Fibroblast of peridontal ligament (primary cell): ENCODE measurements at regions not wholly inside any gene's neighbourhood (a gene's known extent, or its start where the extent isn't known, plus 50 kb on each side); places are given as distances from the start of the nearest gene placed in this dataset.

Source experiments
- DNase-seq: peaks from one replicate; pipeline ENCODE4 v3.0.0-alpha.2; 2010; ENCODE audit errors: extremely low read depth

GRCh38 chr13:44273991-44274770 lies 99.4 kb upstream of the SERP2 start:
- DNase-seq: peak; percentile 85

GRCh38 chr13:44274771-44275205 lies 98.8 kb upstream of the SERP2 start:
- peak; percentile 42 for DNase-seq

- no peak for DNase-seq
Observed at GRCh38 chr13:44275381-44275780, 98.2 kb upstream of the SERP2 start.

DNA sequence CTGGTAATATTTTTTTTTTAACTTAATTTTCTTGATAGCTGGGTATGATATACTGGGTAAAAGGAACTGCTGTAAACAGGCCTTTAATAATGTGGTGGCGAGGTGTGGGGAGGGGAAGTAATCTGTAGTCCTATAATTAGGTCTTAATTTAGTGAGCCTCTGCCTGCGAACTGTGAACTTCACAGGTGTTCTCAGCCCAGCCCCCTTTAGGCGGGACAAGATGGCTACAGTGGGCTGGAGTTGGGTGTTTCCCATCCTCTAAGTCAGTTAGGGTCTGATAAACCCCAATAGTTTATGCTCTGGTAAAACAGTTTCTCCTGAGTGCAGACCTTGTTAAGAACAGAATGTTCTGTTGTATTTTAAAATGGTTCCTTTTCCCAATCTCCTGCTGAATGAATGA lies 97.6 kb upstream of the SERP2 start:
- no peak for DNase-seq

- DNase-seq: no peak
Observed at GRCh38 chr13:44277459-44277858, 96.2 kb upstream of the SERP2 start.

DNA sequence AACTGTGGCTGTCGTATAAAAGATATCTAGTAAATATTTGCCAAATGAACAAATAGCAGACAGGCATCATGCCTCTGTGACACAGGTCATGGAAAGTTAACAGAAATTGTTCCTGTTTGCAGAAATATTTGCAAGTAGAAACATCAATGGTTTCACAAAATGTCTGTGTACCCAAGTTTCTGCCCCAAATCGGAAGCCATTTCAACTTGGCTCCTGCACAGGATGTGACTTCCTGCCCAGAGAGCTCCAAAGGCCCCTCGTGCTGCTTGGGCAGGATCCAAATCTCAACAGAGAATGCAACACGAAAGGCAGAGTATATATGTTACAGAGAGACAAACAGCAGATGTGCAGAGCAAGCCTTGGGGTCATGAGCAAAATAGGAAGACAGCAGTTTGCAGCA lies 95.5 kb upstream of the SERP2 start:
- no peak for DNase-seq

DNA sequence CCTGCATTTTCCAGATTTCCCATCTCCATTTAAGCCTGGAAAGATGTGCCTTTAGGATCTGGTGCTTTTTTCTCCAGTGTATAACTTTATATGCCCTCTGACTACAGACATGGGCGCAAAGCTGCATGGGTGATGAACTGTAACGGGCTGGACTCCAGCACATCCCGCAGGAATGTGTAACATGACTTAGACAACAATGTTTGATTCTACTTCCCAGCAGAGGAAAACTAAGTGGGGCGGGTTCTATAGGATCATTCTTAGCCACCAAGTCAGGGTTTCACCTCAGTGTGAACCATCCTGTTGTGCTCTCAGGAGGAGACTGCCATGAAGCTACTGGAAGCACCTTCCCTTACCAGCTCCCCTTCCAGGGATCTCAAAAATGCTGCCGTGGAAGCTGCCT lies 93.2 kb upstream of the SERP2 start:
- peak; percentile 41 for DNase-seq

DNA sequence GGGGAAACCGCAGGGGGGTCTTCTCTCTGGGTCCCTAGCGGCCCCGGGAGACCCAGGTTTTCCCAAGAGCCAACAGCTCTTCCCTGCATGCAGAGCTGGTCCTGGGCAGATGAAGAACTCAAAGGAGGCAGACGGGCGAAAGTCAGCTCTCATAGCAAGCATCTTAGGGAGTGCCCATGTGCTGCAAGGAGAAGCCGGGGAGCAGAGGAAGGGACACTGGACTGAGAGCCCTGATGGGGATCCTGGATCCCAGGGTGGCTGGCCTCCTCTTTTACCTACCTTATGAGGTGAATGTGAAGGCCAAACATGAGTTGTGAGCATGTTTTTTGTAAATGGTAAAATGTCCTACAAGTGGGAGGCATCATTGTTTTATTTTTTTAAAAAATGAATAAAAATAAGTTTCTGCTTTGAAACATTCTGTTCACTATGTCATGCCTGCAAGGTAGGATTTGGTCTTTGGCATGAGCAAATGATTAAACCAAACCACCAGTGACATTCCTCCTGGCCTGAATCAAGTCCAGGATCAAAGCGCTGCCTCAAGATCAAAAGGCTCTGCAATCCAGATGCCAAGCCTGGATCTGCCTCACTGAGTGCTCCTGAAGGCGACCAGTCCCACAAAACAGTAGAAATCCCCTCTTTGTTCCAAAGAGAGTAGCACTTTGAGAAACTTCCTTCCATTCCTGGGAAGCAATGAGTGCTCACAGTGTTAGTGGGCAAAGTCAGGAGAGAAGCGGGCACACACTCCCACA lies 92.2 kb upstream of the SERP2 start:
- DNase-seq: no peak

- no peak for DNase-seq
Observed at GRCh38 chr13:44283600-44283999, 90.0 kb upstream of the SERP2 start.

DNA sequence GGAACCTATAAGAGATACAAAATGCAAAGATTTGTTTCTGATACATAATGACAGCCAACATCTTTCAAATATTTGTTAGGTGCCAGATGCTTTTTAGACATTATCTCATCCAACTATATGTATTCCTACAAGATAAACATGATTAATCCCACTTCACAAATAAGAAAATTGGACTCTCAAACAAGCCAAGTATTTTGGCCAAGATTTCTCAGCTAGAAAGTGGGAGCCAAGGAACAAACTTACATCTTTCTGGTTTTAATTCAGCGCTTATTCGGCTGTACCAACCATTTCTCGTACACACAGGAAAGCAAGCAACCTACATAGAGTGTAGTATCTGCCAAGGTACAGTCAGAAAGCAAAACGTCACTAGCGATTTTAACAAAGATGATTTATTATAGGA lies 85.7 kb upstream of the SERP2 start:
- DNase-seq: no peak

DNA sequence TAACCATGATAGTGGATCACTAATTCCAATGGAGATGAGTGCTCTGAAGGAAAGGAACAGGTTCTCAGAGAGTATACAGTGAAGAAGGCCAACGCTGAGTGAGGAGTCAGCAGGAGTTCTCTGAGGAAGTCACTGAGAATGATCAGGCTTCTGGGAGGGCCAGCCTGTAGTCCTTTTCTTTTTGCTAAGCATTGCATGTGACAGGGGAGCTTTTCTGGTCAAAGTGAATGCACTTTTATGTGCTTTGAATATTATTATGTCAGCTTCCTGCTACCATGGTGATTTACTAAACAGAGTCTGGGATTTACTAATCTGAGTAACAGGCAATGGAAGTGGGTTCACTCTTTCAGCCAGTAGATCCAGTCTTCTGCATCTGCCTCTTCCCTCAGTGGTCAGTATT lies 81.1 kb upstream of the SERP2 start:
- DNase-seq: no peak

DNA sequence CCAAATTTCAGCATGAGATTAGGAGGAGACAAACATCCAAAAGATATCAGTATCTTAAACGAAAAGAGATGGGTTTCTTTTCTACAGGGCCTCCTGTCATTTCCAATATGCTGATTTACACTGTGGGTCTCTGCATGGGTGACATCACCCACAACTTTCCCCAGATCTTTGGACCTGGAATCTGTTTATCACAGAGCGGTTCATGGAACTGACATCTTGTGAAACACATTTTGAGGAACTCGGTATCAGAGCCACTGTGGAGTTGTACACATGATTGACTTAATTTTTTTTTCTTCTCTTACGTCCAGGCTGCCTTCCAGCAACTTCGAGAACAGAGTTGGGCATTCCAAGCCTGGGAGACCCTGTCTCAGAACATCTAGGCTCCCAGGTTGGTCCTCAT lies 80.2 kb upstream of the SERP2 start:
- no peak for DNase-seq

DNA sequence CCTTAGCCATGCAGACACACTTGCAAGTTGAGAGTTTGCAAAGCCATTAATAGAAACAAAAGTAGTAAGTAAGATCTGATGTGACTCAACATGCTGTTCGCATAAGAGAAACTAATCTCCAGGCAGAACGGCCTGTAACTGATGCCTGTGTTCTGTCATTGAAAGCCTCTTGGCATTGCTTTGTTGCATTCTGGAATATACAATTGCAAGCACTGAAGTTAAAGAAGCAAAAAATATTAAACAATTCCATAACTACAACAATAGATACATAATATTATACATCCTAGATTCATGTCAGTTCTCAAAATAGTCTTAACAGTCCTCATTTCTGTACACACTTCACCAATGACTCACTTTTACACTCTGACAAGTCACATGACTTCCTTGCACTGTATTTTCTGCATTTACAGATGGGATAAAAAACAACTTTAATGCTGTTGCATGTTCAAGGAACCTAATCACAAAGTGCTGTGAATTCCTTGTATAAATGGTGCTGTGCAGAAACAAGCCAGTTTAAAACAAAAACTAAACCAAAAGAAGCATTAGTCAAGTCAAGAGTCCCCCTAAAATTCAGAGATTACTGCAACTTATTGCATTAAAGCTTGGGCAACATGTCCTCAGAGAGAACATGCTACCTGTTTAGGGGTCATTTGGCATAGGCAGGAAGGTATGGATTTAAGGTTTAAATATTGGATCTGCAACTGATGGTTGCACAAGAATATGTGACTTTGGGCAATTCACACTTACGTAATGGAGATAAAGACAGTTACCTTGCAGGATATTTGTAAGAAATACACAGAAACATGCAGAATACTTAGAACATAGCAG lies 79.5 kb upstream of the SERP2 start:
- DNase-seq: peak; percentile 46

- DNase-seq: no peak
Observed at GRCh38 chr13:44294876-44295275, 78.7 kb upstream of the SERP2 start.

GRCh38 chr13:44296856-44297255 lies 76.8 kb upstream of the SERP2 start:
- no peak for DNase-seq

GRCh38 chr13:44298314-44298713 lies 75.3 kb upstream of the SERP2 start:
- peak; percentile 30 for DNase-seq

GRCh38 chr13:44299152-44299943 lies 74.3 kb upstream of the SERP2 start:
- DNase-seq: no peak

- peak; percentile 41 for DNase-seq
Observed at GRCh38 chr13:44300895-44301638, 72.6 kb upstream of the SERP2 start.

DNA sequence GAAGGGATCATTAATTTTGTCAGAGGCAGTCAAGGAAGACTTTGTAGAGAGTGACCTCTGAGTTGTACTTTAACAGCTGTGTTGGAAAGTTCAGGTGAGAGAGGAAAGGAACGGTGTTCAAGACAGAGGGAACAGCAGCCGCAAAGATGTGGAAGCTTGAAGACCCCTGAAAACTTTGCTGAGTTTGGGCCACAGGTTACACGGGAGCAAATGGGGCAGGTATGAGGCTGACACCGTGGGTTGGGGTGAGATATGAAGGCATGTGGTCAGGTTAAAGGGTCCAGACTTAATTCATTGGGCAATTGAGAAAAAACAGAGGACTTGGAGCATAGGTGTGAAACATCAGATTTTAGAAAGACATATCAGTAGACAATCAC lies 72.0 kb upstream of the SERP2 start:
- DNase-seq: no peak

- DNase-seq: no peak
Observed at GRCh38 chr13:44302233-44302632, 71.4 kb upstream of the SERP2 start.
